ENCODE measurements at regions not wholly inside any gene's neighbourhood (a gene's known extent, or its start where the extent isn't known, plus 50 kb on each side); places are given as distances from the start of the nearest gene placed in this dataset.

- no peak for DNase-seq
Measured at GRCh38 chr16:77594799-77595596, 127.3 kb upstream of the NUDT7 start.

- no peak for DNase-seq
Measured at GRCh38 chr16:77596261-77596660, 126.1 kb upstream of the NUDT7 start.

- DNase-seq: peak in 1 of 2 experiments; percentile 1
Measured at GRCh38 chr16:77599793-77600415, 122.4 kb upstream of the NUDT7 start.

GRCh38 chr16:77600555-77600954 lies 121.8 kb upstream of the NUDT7 start:
- no peak for DNase-seq

- no peak for DNase-seq
Measured at GRCh38 chr16:77603656-77604055, 118.7 kb upstream of the NUDT7 start.

GRCh38 chr16:77610496-77610895 lies 111.8 kb upstream of the NUDT7 start:
- DNase-seq: no peak

- DNase-seq: no peak
Measured at GRCh38 chr16:77611386-77611785, 110.9 kb upstream of the NUDT7 start.

GRCh38 chr16:77612596-77612995 lies 109.7 kb upstream of the NUDT7 start:
- DNase-seq: no peak

- DNase-seq: no peak
Measured at GRCh38 chr16:77613095-77613494, 109.2 kb upstream of the NUDT7 start.

GRCh38 chr16:77617553-77617952 lies 104.8 kb upstream of the NUDT7 start:
- no peak for DNase-seq

- DNase-seq: no peak
Measured at GRCh38 chr16:77617996-77618395, 104.3 kb upstream of the NUDT7 start.

- DNase-seq: no peak
Measured at GRCh38 chr16:77618951-77619350, 103.4 kb upstream of the NUDT7 start.

- no peak for DNase-seq
Measured at GRCh38 chr16:77624085-77624484, 98.2 kb upstream of the NUDT7 start.

GRCh38 chr16:77636615-77637014 lies 85.7 kb upstream of the NUDT7 start:
- no peak for DNase-seq

- no peak for DNase-seq
Measured at GRCh38 chr16:77637940-77638339, 84.4 kb upstream of the NUDT7 start.

GRCh38 chr16:77643176-77643575 lies 79.1 kb upstream of the NUDT7 start:
- DNase-seq: no peak

GRCh38 chr16:77645764-77646163 lies 76.5 kb upstream of the NUDT7 start:
- no peak for DNase-seq

- no peak for DNase-seq
Measured at GRCh38 chr16:77647726-77648125, 74.6 kb upstream of the NUDT7 start.

GRCh38 chr16:77650761-77651160 lies 71.6 kb upstream of the NUDT7 start:
- DNase-seq: no peak

- DNase-seq: no peak
Measured at GRCh38 chr16:77652399-77652798, 69.9 kb upstream of the NUDT7 start.

GRCh38 chr16:77657016-77657415 lies 65.3 kb upstream of the NUDT7 start:
- DNase-seq: no peak

- DNase-seq: peak in 1 of 2 experiments; percentile 24
Measured at GRCh38 chr16:77660311-77660710, 62.0 kb upstream of the NUDT7 start.

- DNase-seq: no peak
Measured at GRCh38 chr16:77662246-77662645, 60.1 kb upstream of the NUDT7 start.

GRCh38 chr16:77663711-77664110 lies 58.6 kb upstream of the NUDT7 start:
- DNase-seq: no peak

- no peak for DNase-seq
Measured at GRCh38 chr16:77666771-77667170, 55.5 kb upstream of the NUDT7 start.

All from NCI-H1930 (cell line).